ENCODE measurements at regions not wholly inside any gene's neighbourhood (a gene's known extent, or its start where the extent isn't known, plus 50 kb on each side); places are given as distances from the start of the nearest gene placed in this dataset.

- no peak for TF ChIP-seq EZH2 (IDR thresholded peaks at IDR 0.05; ENCODE audit: insufficient read depth, poor library complexity, severe bottlenecking)
- TF ChIP-seq EZH2phosphoT487 (IDR thresholded peaks at IDR 0.05; ENCODE audit: insufficient read depth, low read depth), result no peak
These were observed 183.8 kb upstream of the THBS1 start for GRCh38 chr15:39396979-39397615.
